GM18951 (cell line): ENCODE measurements at regions not wholly inside any gene's neighbourhood (a gene's known extent, or its start where the extent isn't known, plus 50 kb on each side); places are given as distances from the start of the nearest gene placed in this dataset.

Experiments used
- POLR2A ChIP-seq: IDR thresholded peaks from 4 replicates; pipeline ENCODE4 v1.6.1; 2011; ENCODE audit warnings: mild to moderate bottlenecking; ENCODE audit not compliant: insufficient read length, insufficient read depth; ENCODE audit errors: extremely low read depth
- in situ Hi-C: fragments of 300-500 bp; cut with MboI; formaldehyde crosslinking; loops from one replicate; pipeline ENCODE4 v1.12.0; 2022; ENCODE audit warnings: low sequenced_read_pairs, mixed read lengths, inconsistent platforms; ENCODE audit not compliant: unreplicated experiment

GRCh38 chr14:25436906-25437305 lies 387.0 kb upstream of the STXBP6 start:
- TF ChIP-seq POLR2A = no peak
- in situ Hi-C loops = no loop called here

GRCh38 chr14:25436288-25436875 lies 386.4 kb upstream of the STXBP6 start:
- TF ChIP-seq POLR2A = no peak
- in situ Hi-C loops = no loop called here

- in situ Hi-C loops = no loop called here
- TF ChIP-seq POLR2A = no peak
Observed at GRCh38 chr14:25431211-25432076, 381.5 kb upstream of the STXBP6 start.

GRCh38 chr14:25430808-25431207 lies 380.9 kb upstream of the STXBP6 start:
- in situ Hi-C loops = no loop called here

DNA sequence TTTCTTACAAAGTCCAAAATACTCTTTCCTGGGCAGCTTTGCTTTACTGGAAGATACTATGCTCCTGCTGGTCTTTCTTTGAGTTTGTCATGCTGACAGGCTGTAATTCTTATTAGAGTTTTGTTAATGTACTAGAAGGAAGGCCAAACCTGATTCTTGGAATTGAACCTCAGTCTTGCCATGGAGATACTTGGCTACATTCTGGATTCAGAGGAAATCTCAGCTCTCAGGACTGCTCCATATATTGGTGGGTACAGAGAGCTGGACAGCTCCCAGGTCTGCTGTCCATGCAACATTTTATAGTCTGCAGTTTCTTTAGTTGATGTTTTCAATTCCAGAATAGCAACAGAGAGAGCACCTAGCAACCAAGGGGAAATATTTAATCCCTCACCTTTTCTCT lies 363.1 kb upstream of the STXBP6 start:
- in situ Hi-C loops = no loop called here
- no peak for TF ChIP-seq POLR2A

More at GRCh38 chr14:25430808-25431207, 380.9 kb upstream of the STXBP6 start:
- no peak for TF ChIP-seq POLR2A

DNA sequence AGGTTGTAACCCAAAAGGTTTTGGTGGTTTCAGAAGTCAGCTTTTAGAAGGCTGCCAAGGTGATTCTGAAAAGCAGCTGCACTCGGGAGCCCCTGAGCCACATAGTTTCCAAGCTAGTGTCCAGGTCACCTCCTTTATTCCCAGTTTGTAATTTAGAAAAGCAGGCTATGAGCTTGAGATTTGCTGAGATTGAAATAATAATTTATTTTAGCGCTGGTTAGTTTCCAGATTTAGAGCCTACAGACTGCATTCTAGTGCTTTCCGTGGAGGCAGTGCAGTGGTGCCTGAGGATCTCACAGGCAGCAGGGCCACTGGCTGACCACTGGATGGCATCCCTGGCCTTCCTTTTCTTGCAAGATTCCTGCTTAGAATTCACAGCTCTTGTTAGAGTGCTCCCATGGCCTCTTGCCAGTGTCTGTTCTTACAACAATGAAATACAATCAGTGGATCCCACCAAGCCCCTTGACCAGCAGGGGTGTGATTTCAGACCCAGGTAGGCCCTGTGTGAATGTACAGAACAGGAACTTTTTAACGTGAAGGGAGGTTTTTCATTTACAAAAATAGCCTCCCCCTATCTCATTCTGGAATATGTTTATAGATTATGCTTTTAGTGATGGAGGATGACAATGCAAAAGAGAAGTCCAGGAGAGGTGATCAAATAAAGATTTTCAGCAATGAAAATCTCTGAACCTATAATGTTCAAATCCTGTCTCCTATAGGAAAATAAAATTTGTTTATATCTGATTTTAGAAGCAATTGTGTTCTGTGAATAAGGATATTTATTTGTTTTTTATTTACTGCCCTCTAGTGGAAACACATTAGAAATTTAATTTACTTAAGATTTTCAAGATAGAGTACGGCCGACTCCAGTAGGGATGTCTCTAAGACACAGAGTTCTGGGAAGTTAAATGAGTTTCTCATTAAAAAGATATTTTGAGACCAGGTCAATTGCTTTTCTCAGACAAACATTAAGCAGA lies 362.1 kb upstream of the STXBP6 start:
- no peak for TF ChIP-seq POLR2A
- in situ Hi-C loops = no loop called here

DNA sequence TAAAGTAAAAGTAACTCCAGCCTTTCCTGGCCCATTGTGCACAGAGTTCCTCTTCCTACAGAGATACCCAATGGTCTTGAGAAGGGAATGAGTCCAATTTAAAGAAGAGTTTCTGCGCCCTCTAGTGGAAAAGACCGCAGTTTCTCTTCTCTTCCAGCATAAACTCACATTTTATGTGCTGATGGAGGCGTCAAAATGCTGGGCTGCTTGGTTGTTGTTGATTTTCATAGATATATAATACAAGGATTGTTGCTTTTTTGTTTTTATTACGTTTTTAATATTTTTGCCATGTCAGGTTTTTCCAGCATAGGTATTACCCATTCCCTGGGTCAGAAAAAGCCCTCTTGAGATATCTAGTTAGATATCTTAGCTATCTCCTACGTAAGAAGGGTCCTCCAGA lies 356.9 kb upstream of the STXBP6 start:
- in situ Hi-C loops = no loop called here
- TF ChIP-seq POLR2A = no peak

GRCh38 chr14:25400607-25401206 lies 350.8 kb upstream of the STXBP6 start:
- no peak for TF ChIP-seq POLR2A
- in situ Hi-C loops = no loop called here

DNA sequence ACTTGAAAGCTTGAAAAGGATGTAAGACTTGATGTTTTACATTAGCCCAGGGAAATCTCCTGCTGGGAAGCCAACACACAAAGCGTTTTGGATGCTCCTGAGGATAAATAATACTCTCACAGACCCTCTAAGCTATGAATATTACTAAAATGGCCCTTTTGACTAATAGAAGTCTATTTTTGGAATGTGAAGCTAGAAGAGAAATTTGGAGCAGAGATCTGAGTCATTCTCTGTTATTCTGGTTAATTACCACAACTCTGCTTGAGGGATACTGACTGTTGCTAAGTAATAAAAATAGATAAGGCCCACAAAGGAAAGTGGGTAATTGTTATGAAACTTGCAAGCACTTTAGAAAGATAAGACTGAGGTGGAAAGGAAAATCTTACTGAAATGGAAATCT lies 346.2 kb upstream of the STXBP6 start:
- in situ Hi-C loops = no loop called here

DNA sequence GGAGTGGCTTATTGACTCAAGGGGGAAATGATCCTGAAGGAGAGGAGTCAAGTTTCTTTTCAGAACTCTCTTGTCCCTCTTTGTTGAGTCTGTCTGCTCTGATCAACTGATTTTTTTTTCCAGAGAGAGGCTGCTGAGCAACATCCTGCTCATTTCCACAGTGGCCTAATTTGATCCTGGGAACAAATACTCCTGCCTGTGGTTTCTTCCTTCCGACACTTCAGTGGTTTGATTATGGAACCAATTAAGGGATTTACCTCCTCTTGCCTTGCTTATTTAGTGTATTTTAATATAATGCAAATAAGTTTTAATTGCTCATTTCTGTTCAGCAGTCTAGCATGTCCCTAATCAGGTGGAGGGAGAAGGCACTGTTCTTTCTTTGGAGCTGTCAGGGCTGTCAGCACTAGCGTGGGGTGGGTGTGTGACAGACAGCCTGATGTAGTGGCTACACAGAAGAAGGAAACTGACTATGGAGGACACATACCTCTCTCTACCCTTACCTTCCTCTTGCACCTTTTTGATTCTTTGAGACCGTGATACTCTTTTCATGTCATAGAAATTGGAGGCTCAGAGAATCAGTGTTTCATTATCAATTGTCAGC lies 344.9 kb upstream of the STXBP6 start:
- TF ChIP-seq POLR2A = no peak
- in situ Hi-C loops = no loop called here

More for the DNA sequence above, 346.2 kb upstream of the STXBP6 start:
- no peak for TF ChIP-seq POLR2A

DNA sequence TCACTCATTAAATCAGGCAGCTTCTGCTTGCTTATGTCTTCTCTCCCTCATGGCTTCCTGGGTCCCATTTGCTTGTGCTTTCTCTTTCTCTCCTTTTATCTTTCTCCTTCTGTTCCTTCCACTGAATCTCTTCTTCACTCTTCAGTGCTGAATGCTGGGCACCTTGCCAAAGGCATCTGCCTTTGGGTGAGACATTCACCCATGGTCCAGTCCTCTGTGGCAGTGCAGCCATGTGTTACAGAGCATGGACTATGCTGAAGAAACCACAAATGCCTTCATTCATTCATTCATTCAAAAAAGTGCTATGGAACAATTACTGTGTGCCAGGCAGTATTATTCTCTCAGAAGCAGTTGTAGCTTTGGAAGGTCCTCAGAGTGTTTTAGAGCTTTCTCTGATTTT lies 344.4 kb upstream of the STXBP6 start:
- in situ Hi-C loops = no loop called here
- no peak for TF ChIP-seq POLR2A

DNA sequence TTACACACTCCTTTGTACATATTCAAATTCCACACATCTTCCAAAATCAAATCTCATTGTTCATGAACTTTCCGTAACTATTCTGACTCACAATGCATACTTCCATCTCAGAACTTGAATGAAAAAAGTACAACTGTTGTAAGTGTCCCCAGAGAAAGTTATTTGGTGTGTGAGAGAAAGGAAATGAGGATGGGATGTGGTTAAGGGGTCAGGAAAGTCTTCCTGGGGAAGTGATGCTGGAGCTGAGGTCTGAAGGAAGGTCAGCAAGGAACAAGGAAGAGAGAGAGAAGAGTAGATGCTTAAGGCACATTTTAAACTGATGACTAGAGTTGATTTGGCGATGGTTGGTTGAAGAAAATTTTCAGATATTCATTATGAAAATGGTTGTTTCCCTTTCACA lies 340.0 kb upstream of the STXBP6 start:
- TF ChIP-seq POLR2A = no peak
- in situ Hi-C loops = no loop called here

GRCh38 chr14:25381498-25381897 lies 331.6 kb upstream of the STXBP6 start:
- in situ Hi-C loops = no loop called here
- no peak for TF ChIP-seq POLR2A

GRCh38 chr14:25375639-25376038 lies 325.7 kb upstream of the STXBP6 start:
- in situ Hi-C loops = no loop called here
- TF ChIP-seq POLR2A = no peak
